Liver (tissue), 3 donors: ENCODE measurements at regions not wholly inside any gene's neighbourhood (a gene's known extent, or its start where the extent isn't known, plus 50 kb on each side); places are given as distances from the start of the nearest gene placed in this dataset.

Source experiments
- HNF4A ChIP-seq, 2 donors: conservative IDR thresholded peaks; 2 replicates each; pipeline ENCODE4 v1.6.1; 2016; ENCODE audit warnings: antibody characterized with exemption in 2 of 2, mild to moderate bottlenecking in 2 of 2
- RAD21 ChIP-seq, 2 donors: IDR thresholded peaks; 2 replicates each; pipeline ENCODE4 v1.6.1; 2016; ENCODE audit warnings: antibody characterized with exemption in 2 of 2, mild to moderate bottlenecking in 2 of 2
- TAF1 ChIP-seq: conservative IDR thresholded peaks from 2 replicates; pipeline ENCODE4 v1.6.1; 2016; ENCODE audit warnings: antibody characterized with exemption, mild to moderate bottlenecking
- TF ChIP-seq, protein P1 (sequence below): fragments of 150-350 bp; IDR thresholded peaks from 2 replicates; pipeline ENCODE4 v1.5.1; 2017; ENCODE audit warnings: improper control_type of control experiment, low read depth, low read length; ENCODE audit not compliant: missing input control
- TF ChIP-seq, protein P2 (sequence below): IDR thresholded peaks from 2 replicates; pipeline ENCODE4 v1.6.1; 2016; ENCODE audit warnings: antibody characterized with exemption
- TF ChIP-seq, protein P3 (sequence below): IDR thresholded peaks from 2 replicates; pipeline ENCODE4 v1.6.1; 2016; ENCODE audit warnings: antibody characterized with exemption, mild to moderate bottlenecking
- donor health status: healthy.
- donor health status: healthy.

DNA sequence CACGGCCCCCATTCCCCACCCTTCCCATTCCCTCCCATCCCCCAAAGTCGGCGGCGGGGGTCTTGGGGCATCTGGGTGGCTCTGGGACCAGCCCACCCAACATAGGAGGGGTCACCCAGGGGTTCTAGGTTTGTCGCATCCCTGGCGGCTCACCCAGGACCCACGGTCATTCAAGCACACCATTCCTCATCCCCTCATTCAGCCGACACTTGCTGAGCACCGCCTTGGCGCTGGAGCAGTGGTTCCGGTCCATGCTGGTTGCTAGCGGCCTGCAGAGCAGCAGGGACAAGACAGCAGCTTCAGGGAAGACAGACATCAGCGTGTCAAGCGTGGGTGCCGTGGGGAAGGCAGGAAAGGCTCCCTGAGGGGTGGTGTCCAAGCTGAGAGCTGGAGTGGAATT is 50.5 kb upstream of the OTOS start:
- TF ChIP-seq, protein P1, sequence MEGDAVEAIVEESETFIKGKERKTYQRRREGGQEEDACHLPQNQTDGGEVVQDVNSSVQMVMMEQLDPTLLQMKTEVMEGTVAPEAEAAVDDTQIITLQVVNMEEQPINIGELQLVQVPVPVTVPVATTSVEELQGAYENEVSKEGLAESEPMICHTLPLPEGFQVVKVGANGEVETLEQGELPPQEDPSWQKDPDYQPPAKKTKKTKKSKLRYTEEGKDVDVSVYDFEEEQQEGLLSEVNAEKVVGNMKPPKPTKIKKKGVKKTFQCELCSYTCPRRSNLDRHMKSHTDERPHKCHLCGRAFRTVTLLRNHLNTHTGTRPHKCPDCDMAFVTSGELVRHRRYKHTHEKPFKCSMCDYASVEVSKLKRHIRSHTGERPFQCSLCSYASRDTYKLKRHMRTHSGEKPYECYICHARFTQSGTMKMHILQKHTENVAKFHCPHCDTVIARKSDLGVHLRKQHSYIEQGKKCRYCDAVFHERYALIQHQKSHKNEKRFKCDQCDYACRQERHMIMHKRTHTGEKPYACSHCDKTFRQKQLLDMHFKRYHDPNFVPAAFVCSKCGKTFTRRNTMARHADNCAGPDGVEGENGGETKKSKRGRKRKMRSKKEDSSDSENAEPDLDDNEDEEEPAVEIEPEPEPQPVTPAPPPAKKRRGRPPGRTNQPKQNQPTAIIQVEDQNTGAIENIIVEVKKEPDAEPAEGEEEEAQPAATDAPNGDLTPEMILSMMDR: no peak
- TF ChIP-seq RAD21 (IDR thresholded peaks at IDR 0.05) (no peak), TAF1 (no peak), HNF4A (conservative IDR thresholded peaks at IDR 0.05) (no peak)
- TF ChIP-seq, protein P2, sequence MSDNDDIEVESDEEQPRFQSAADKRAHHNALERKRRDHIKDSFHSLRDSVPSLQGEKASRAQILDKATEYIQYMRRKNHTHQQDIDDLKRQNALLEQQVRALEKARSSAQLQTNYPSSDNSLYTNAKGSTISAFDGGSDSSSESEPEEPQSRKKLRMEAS: no peak
- TF ChIP-seq, protein P3, sequence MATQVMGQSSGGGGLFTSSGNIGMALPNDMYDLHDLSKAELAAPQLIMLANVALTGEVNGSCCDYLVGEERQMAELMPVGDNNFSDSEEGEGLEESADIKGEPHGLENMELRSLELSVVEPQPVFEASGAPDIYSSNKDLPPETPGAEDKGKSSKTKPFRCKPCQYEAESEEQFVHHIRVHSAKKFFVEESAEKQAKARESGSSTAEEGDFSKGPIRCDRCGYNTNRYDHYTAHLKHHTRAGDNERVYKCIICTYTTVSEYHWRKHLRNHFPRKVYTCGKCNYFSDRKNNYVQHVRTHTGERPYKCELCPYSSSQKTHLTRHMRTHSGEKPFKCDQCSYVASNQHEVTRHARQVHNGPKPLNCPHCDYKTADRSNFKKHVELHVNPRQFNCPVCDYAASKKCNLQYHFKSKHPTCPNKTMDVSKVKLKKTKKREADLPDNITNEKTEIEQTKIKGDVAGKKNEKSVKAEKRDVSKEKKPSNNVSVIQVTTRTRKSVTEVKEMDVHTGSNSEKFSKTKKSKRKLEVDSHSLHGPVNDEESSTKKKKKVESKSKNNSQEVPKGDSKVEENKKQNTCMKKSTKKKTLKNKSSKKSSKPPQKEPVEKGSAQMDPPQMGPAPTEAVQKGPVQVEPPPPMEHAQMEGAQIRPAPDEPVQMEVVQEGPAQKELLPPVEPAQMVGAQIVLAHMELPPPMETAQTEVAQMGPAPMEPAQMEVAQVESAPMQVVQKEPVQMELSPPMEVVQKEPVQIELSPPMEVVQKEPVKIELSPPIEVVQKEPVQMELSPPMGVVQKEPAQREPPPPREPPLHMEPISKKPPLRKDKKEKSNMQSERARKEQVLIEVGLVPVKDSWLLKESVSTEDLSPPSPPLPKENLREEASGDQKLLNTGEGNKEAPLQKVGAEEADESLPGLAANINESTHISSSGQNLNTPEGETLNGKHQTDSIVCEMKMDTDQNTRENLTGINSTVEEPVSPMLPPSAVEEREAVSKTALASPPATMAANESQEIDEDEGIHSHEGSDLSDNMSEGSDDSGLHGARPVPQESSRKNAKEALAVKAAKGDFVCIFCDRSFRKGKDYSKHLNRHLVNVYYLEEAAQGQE: no peak
